GM12892 (cell line): ENCODE measurements at regions not wholly inside any gene's neighbourhood (a gene's known extent, or its start where the extent isn't known, plus 50 kb on each side); places are given as distances from the start of the nearest gene placed in this dataset.

Experiments used
- POLR2A ChIP-seq: IDR thresholded peaks from 2 replicates; pipeline ENCODE4 v1.6.1; 2011; ENCODE audit warnings: low read depth, low read length, control low read depth
- TAF1 ChIP-seq: IDR thresholded peaks from 2 replicates; pipeline ENCODE4 v1.6.1; 2011; ENCODE audit warnings: low read depth, mild to moderate bottlenecking, control low read depth, low read length, borderline replicate concordance

- TF ChIP-seq TAF1 (no peak), POLR2A (no peak)
Measured at GRCh38 chr20:40942006-40942405, 86.6 kb upstream of the TOP1 start.
